Adrenal gland (tissue), 5 donors: ENCODE measurements at regions not wholly inside any gene's neighbourhood (a gene's known extent, or its start where the extent isn't known, plus 50 kb on each side); places are given as distances from the start of the nearest gene placed in this dataset.

Source experiments
- CTCF ChIP-seq, 6 experiments: fragments of 450-650 bp in 4 of 6; fragments of 200-600 bp in 2 of 6; sonication (generic) in 1 of 6; IDR thresholded peaks; 1 replicate in 5 of 6; 2 replicates in 1 of 6; pipeline versions ENCODE4 v1.5.1 to v1.8.0; 2016 to 2021; ENCODE audit warnings: antibody characterized with exemption in 6 of 6, mild to moderate bottlenecking in 2 of 6, moderate library complexity in 1 of 6
- POLR2A ChIP-seq, 2 donors: fragments of 450-650 bp; IDR thresholded peaks; one replicate each; pipeline ENCODE4 v1.6.1; 2017; ENCODE audit warnings: antibody characterized with exemption in 2 of 2, mild to moderate bottlenecking in 2 of 2, moderate library complexity in 1 of 2
- donor health status: DM: no; HTN: no; CAD: no.

- TF ChIP-seq POLR2A (IDR thresholded peaks at IDR 0.05) (no peak), CTCF (IDR thresholded peaks at IDR 0.05) (no peak)
Measured at GRCh38 chr20:60469829-60470228, 511.6 kb downstream of the CDH26 start.
